ENCODE measurements at regions not wholly inside any gene's neighbourhood (a gene's known extent, or its start where the extent isn't known, plus 50 kb on each side); places are given as distances from the start of the nearest gene placed in this dataset.
A peak's percentile ranks its signal among the peaks of the same experiment; 100 is the strongest.

GRCh38 chr22:23438216-23438615, 141.9 kb downstream of the IGLL1 start:
- Histone ChIP-seq H3K14ac (replicated peaks; ENCODE audit: low read depth, low read length) (no peak overlapping the region), H2AK9ac (replicated peaks; ENCODE audit: low read depth, low read length, poor library complexity) (no peak overlapping the region), H3K27ac (ENCODE audit: insufficient read depth, low read length) (no peak overlapping the region), H4K8ac (ENCODE audit: low read depth in 2 of 2, low read length in 2 of 2) (no peak overlapping the region), H2BK20ac (ENCODE audit: low read depth, low read length) (no peak overlapping the region), H3K56ac (ENCODE audit: extremely low read depth, insufficient read depth, low read length) (no peak overlapping the region), H4K20me1 (ENCODE audit: insufficient read depth, low read length) (no peaks in the 10 kb centered on the region), H3K4me1 (ENCODE audit: control insufficient read depth, insufficient read depth, low read length) (no peaks in the 10 kb centered on the region), H2BK5ac (ENCODE audit: low read depth, low read length, poor library complexity, severe bottlenecking) (no peak overlapping the region), H2BK15ac (ENCODE audit: low read depth, low read length) (no peak overlapping the region), H3K9me3 (ENCODE audit: control insufficient read depth, insufficient read depth, low read length) (no peaks in the 10 kb centered on the region), H3K79me1 (ENCODE audit: low read depth in 1 of 2, low read length in 2 of 2) (no peaks in the 10 kb centered on the region), H3K36me3 (ENCODE audit: control insufficient read depth, insufficient read depth, low read length) (no peaks in the 10 kb centered on the region), H3K4me2 (ENCODE audit: low read depth, low read length) (no peak overlapping the region), H4K5ac (ENCODE audit: low read depth, low read length) (no peak overlapping the region), H3K18ac (ENCODE audit: low read depth, low read length) (no peak overlapping the region), H3K4me3 (ENCODE audit: insufficient read depth, low read depth, low read length) (no peak overlapping the region), H3K23ac (ENCODE audit: low read depth, low read length) (no peak overlapping the region), H2BK120ac (ENCODE audit: low read depth, low read length) (no peak overlapping the region), H2AFZ (replicated peaks; ENCODE audit: low read length, poor library complexity) (no peak overlapping the region), H2AK5ac (ENCODE audit: low read depth, low read length) (no peak overlapping the region), H3K9me1 (ENCODE audit: insufficient read depth, low read length) (no peaks in the 10 kb centered on the region), H3K27me3 (ENCODE audit: control insufficient read depth, insufficient read depth, low read length) (no peaks in the 10 kb centered on the region; the same call in 1 of the 2 replicates), H4K91ac (ENCODE audit: insufficient read depth, low read depth, low read length) (no peak overlapping the region), H3K4ac (ENCODE audit: low read depth, low read length) (no peak overlapping the region), H3K9ac (ENCODE audit: low read depth, low read length) (no peak overlapping the region)
- in situ Hi-C loops (cut with MboI; ENCODE audit: low sequenced_read_pairs): no loop called here
- TF ChIP-seq CHD1 (IDR thresholded peaks at IDR 0.05; ENCODE audit: low read depth, low read length) (no peak), MAFK (IDR thresholded peaks at IDR 0.05; ENCODE audit: low read depth, low read length) (peak; percentile 66)
- BruUV-seq (replicated peaks): no TSS peak
- CTCF ChIA-PET: no interaction called here
- ATAC-seq (ENCODE audit: low read depth) (no peak), DNase-seq (no peak)
- dilution Hi-C loops (cut with HindIII; ENCODE audit: low sequenced_read_pairs, unreplicated experiment): no loop called here
- POLR2A ChIA-PET (ENCODE audit: unreplicated experiment): no interaction called here
- 68% methylated on average over 3 of the region's 13 CpGs; no CpG with 5 or more reads in 1 of the 2 experiments for WGBS, 2 experiments (ENCODE audit: extremely low coverage in 2 of 2, insufficient read length in 1 of 2)
- intact Hi-C loops (cut with micrococcal nuclease): no loop called here

All from IMR-90 (cell line).